ENCODE measurements at regions not wholly inside any gene's neighbourhood (a gene's known extent, or its start where the extent isn't known, plus 50 kb on each side); places are given as distances from the start of the nearest gene placed in this dataset.

GRCh38 chr12:77640356-77640755, 190.3 kb upstream of the NAV3 start:
- TF ChIP-seq POLR2A (IDR thresholded peaks at IDR 0.05) (no peak), CTCF (IDR thresholded peaks at IDR 0.05) (no peak)
- intact Hi-C loops (cut with DNase I; ENCODE audit: low total_unique reads): no loop called here

GRCh38 chr12:77630790-77631445, 199.8 kb upstream of the NAV3 start:
- intact Hi-C loops (cut with DNase I; ENCODE audit: low total_unique reads): no loop called here
- no peak for DNase-seq (ENCODE audit: low spot score in 2 of 2)
- H3K4me3 ChIP-seq (ENCODE audit: low read depth, poor library complexity, severe bottlenecking): no peak overlapping the region
- TF ChIP-seq POLR2A (IDR thresholded peaks at IDR 0.05) (no peak), CTCF (IDR thresholded peaks at IDR 0.05) (no peak)
- 82 to 88% methylated on average over 1 of the region's 1 CpG for WGBS, 2 donors

More at GRCh38 chr12:77640356-77640755, 190.3 kb upstream of the NAV3 start:
- H3K4me3 ChIP-seq (ENCODE audit: low read depth, poor library complexity, severe bottlenecking): no peak overlapping the region
- no peak for DNase-seq (ENCODE audit: low spot score in 2 of 2)

- intact Hi-C loops (cut with DNase I; ENCODE audit: low total_unique reads): no loop called here
- WGBS, 2 donors: 52 to 65% methylated on average over 3 of the region's 3 CpGs
- no peak overlapping the region for H3K4me3 ChIP-seq (ENCODE audit: low read depth, poor library complexity, severe bottlenecking)
- DNase-seq (ENCODE audit: low spot score in 2 of 2): no peak
- TF ChIP-seq POLR2A (IDR thresholded peaks at IDR 0.05): no peak
- TF ChIP-seq CTCF (IDR thresholded peaks at IDR 0.05): no peak
These were observed 200.3 kb upstream of the NAV3 start for GRCh38 chr12:77630344-77630743.

GRCh38 chr12:77629141-77629540, 201.6 kb upstream of the NAV3 start:
- DNase-seq (ENCODE audit: low spot score in 2 of 2): no peak
- no peak for TF ChIP-seq CTCF (IDR thresholded peaks at IDR 0.05)
- TF ChIP-seq POLR2A (IDR thresholded peaks at IDR 0.05): no peak
- intact Hi-C loops (cut with DNase I; ENCODE audit: low total_unique reads): no loop called here
- no peak overlapping the region for H3K4me3 ChIP-seq (ENCODE audit: low read depth, poor library complexity, severe bottlenecking)

- TF ChIP-seq POLR2A (IDR thresholded peaks at IDR 0.05) (no peak), CTCF (IDR thresholded peaks at IDR 0.05) (no peak)
- 47 to 57% methylated on average over 3 of the region's 3 CpGs for whole genome bisulfite sequencing, 2 donors
- no peak for DNase-seq (ENCODE audit: low spot score in 2 of 2)
- no peak overlapping the region for H3K4me3 ChIP-seq (ENCODE audit: low read depth, poor library complexity, severe bottlenecking)
- intact Hi-C loops (cut with DNase I; ENCODE audit: low total_unique reads): no loop called here
These were observed 205.3 kb upstream of the NAV3 start for GRCh38 chr12:77625441-77625840.

GRCh38 chr12:77619425-77619824, 211.3 kb upstream of the NAV3 start:
- WGBS, 2 donors: 41 to 52% methylated on average over 3 of the region's 3 CpGs
- intact Hi-C loops (cut with DNase I; ENCODE audit: low total_unique reads): no loop called here
- no peak overlapping the region for H3K4me3 ChIP-seq (ENCODE audit: low read depth, poor library complexity, severe bottlenecking)
- no peak for DNase-seq (ENCODE audit: low spot score in 2 of 2)
- no peak for TF ChIP-seq POLR2A (IDR thresholded peaks at IDR 0.05)
- TF ChIP-seq CTCF (IDR thresholded peaks at IDR 0.05): no peak
